Body of pancreas (tissue), 4 donors: ENCODE measurements at regions not wholly inside any gene's neighbourhood (a gene's known extent, or its start where the extent isn't known, plus 50 kb on each side); places are given as distances from the start of the nearest gene placed in this dataset.

ENCODE experiments used
- ATAC-seq: fragments of 150-250 bp; one replicate; pipeline ENCODE4 v1.9.1; 2016
- DNase-seq, 4 donors: peaks; one replicate each; pipeline ENCODE4 v3.0.0-alpha.2; 2019
- H3K27ac ChIP-seq, 4 donors: fragments of 200-600 bp; sonication (generic); 1 replicate in 3 of 4; 2 replicates in 1 of 4; pipeline versions ENCODE4 v1.5.1 to v1.6.1; 2016 to 2019; ENCODE audit warnings: mild to moderate bottlenecking in 1 of 4, mixed read lengths in 1 of 4, moderate library complexity in 1 of 4
- H3K27me3 ChIP-seq, 2 donors: fragments of 200-600 bp; sonication (generic); one replicate each; pipeline ENCODE4 v1.6.0; 2016; ENCODE audit warnings: mild to moderate bottlenecking in 1 of 2
- H3K36me3 ChIP-seq, 2 donors: fragments of 200-600 bp; sonication (generic); replicated peaks in 1 of 2; 2 replicates each; pipeline ENCODE4 v1.5.1; 2016; ENCODE audit warnings: low read depth in 2 of 2; ENCODE audit not compliant: insufficient read depth in 1 of 2
- H3K4me1 ChIP-seq: fragments of 200-600 bp; sonication (generic); one replicate; pipeline ENCODE4 v1.6.0; 2016
- H3K4me3 ChIP-seq, 2 donors: fragments of 200-600 bp; sonication (generic); 1 replicate in 1 of 2; 2 replicates in 1 of 2; pipeline ENCODE4 v1.5.1; 2016 to 2019
- H3K9me3 ChIP-seq, 3 donors: fragments of 200-600 bp; sonication (generic); 1 replicate in 2 of 3; 2 replicates in 1 of 3; pipeline ENCODE4 v1.5.1; 2016
- CTCF ChIP-seq, 7 experiments: fragments of 450-650 bp in 4 of 7; fragments of 200-600 bp in 3 of 7; sonication (generic) in 3 of 7; IDR thresholded peaks; one replicate each; pipeline ENCODE4 v1.5.1; 2016 to 2019; ENCODE audit warnings: antibody characterized with exemption in 7 of 7
- POLR2A ChIP-seq, 3 donors: fragments of 450-650 bp; IDR thresholded peaks; one replicate each; pipeline ENCODE4 v1.6.1; 2016; ENCODE audit warnings: antibody characterized with exemption in 3 of 3, mild to moderate bottlenecking in 2 of 3
- WGBS, 2 donors: methylation state at CpG; one replicate each; pipeline ENCODE4 v1.1.5; 2017; 5-methylcytosine and 5-hydroxymethylcytosine counted together
- intact Hi-C: fragments of 100-400 bp; cut with DNase I; formaldehyde crosslinking; loops from one replicate; pipeline ENCODE4 v1.15.1; 2023

- no peak for ATAC-seq
- Histone ChIP-seq H3K27ac (no peak overlapping the region), H3K4me1 (no peaks in the 10 kb centered on the region), H3K9me3 (no peaks in the 10 kb centered on the region), H3K27me3 (no peaks in the 10 kb centered on the region), H3K4me3 (no peak overlapping the region), H3K36me3 (no peaks in the 10 kb centered on the region)
- TF ChIP-seq POLR2A (IDR thresholded peaks at IDR 0.05) (no peak), CTCF (IDR thresholded peaks at IDR 0.05) (no peak)
- no peak for DNase-seq
- 52 to 68% methylated on average over 13 to 15 of the region's 15 CpGs for WGBS, 2 donors
- intact Hi-C loops: no loop called here
Observed at GRCh38 chr10:130727766-130728490, 583.6 kb downstream of the TCERG1L start.

- no peaks in the 10 kb centered on the region for H3K4me1 ChIP-seq
- no peaks in the 10 kb centered on the region for H3K27me3 ChIP-seq
- no peak overlapping the region for H3K4me3 ChIP-seq
- H3K27ac ChIP-seq: no peak overlapping the region
- TF ChIP-seq POLR2A (IDR thresholded peaks at IDR 0.05) (no peak), CTCF (IDR thresholded peaks at IDR 0.05) (no peak)
- no peak for ATAC-seq
- H3K9me3 ChIP-seq: no peaks in the 10 kb centered on the region
- intact Hi-C loops: no loop called here
- no peaks in the 10 kb centered on the region for H3K36me3 ChIP-seq
- WGBS, 2 donors: 71 to 75% methylated on average over 21 to 23 of the region's 23 CpGs
- no peak for DNase-seq
Observed at GRCh38 chr10:130728531-130729215, 582.8 kb downstream of the TCERG1L start.

- intact Hi-C loops: no loop called here
- TF ChIP-seq POLR2A (IDR thresholded peaks at IDR 0.05) (no peak), CTCF (IDR thresholded peaks at IDR 0.05) (no peak)
- DNase-seq: no peak
- no peaks in the 10 kb centered on the region for H3K27me3 ChIP-seq
- ATAC-seq: no peak
- H3K9me3 ChIP-seq: no peaks in the 10 kb centered on the region
- no peaks in the 10 kb centered on the region for H3K4me1 ChIP-seq
- no peak overlapping the region for H3K4me3 ChIP-seq
- H3K27ac ChIP-seq: no peak overlapping the region
- no peaks in the 10 kb centered on the region for H3K36me3 ChIP-seq
Observed at GRCh38 chr10:130729876-130730275, 581.6 kb downstream of the TCERG1L start.

- 42 to 60% methylated on average over 2 of the region's 2 CpGs for whole genome bisulfite sequencing, 2 donors
- no peaks in the 10 kb centered on the region for H3K9me3 ChIP-seq
- DNase-seq (no peak), ATAC-seq (no peak)
- no peak overlapping the region for H3K27ac ChIP-seq
- H3K4me3 ChIP-seq: no peak overlapping the region
- no peak for TF ChIP-seq POLR2A (IDR thresholded peaks at IDR 0.05)
- no peak for TF ChIP-seq CTCF (IDR thresholded peaks at IDR 0.05)
- H3K27me3 ChIP-seq: no peaks in the 10 kb centered on the region
- no peaks in the 10 kb centered on the region for H3K36me3 ChIP-seq
- intact Hi-C loops: no loop called here
- no peaks in the 10 kb centered on the region for H3K4me1 ChIP-seq
Observed at GRCh38 chr10:130737186-130737585, 574.3 kb downstream of the TCERG1L start.

- H3K27me3 ChIP-seq: no peaks in the 10 kb centered on the region
- TF ChIP-seq CTCF (IDR thresholded peaks at IDR 0.05) (no peak), POLR2A (IDR thresholded peaks at IDR 0.05) (no peak)
- no peak overlapping the region for H3K27ac ChIP-seq
- no peaks in the 10 kb centered on the region for H3K4me1 ChIP-seq
- H3K36me3 ChIP-seq: no peaks in the 10 kb centered on the region
- H3K4me3 ChIP-seq: no peak overlapping the region
- ATAC-seq (no peak), DNase-seq (no peak)
- 20 to 28% methylated on average over 5 of the region's 5 CpGs for WGBS, 2 donors
- no peaks in the 10 kb centered on the region for H3K9me3 ChIP-seq
- intact Hi-C loops: no loop called here
Observed at GRCh38 chr10:130737621-130738020, 573.9 kb downstream of the TCERG1L start.
